Naive thymus-derived CD8-positive, alpha-beta T cell (primary cell): ENCODE measurements at regions not wholly inside any gene's neighbourhood (a gene's known extent, or its start where the extent isn't known, plus 50 kb on each side); places are given as distances from the start of the nearest gene placed in this dataset.
A peak's percentile ranks its signal among the peaks of the same experiment; 100 is the strongest.

Experiments
- ATAC-seq, 2 donors: fragments of 150-1000 bp; cut with Tn5 transposase in 1 of 2; sonication (Bioruptor Pico), chemical (Tn5 transposase) in 1 of 2; 1 replicate in 1 of 2; 2 replicates in 1 of 2; pipeline ENCODE4 v1.10.0; 2021; ENCODE audit warnings: mild to moderate bottlenecking in 2 of 2, moderate library complexity in 2 of 2
- POLR2A ChIA-PET: fragments of 350-600 bp; sonication (Branson Sonifier 250); formaldehyde crosslinking; loops from one replicate; lab custom pipeline; 2021; ENCODE audit warnings: antibody characterized with exemption; lab: Charles Lee
- DNase-seq, 10 donors: peaks; one replicate each; pipeline versions ENCODE4 v3.0.0 to v3.0.0-alpha.2; 2020 to 2022
- H3K27ac Mint-ChIP-seq, 10 donors: one replicate each; pipeline ENCODE4 v1.8.0; 2020 to 2022; ENCODE audit warnings: mild to moderate bottlenecking in 10 of 10, mixed read lengths in 10 of 10, moderate library complexity in 4 of 10, inconsistent platforms in 1 of 10
- H3K27me3 Mint-ChIP-seq, 5 donors: one replicate each; pipeline ENCODE4 v1.8.0; 2021 to 2022; ENCODE audit warnings: mixed read lengths in 5 of 5
- H3K36me3 Mint-ChIP-seq, 3 donors: one replicate each; pipeline ENCODE4 v1.8.0; 2020 to 2022; ENCODE audit warnings: mixed read lengths in 3 of 3, mild to moderate bottlenecking in 2 of 3, inconsistent platforms in 1 of 3
- H3K4me1 Mint-ChIP-seq, 4 donors: one replicate each; pipeline ENCODE4 v1.8.0; 2021 to 2022; ENCODE audit warnings: mixed read lengths in 4 of 4
- H3K4me3 Mint-ChIP-seq, 10 donors: one replicate each; pipeline ENCODE4 v1.8.0; 2020 to 2022; ENCODE audit warnings: mild to moderate bottlenecking in 10 of 10, mixed read lengths in 10 of 10, moderate library complexity in 6 of 10, inconsistent platforms in 1 of 10
- H3K9me3 Mint-ChIP-seq, 9 donors: one replicate each; pipeline ENCODE4 v1.8.0; 2020 to 2022; ENCODE audit warnings: mixed read lengths in 9 of 9, mild to moderate bottlenecking in 3 of 9, inconsistent platforms in 1 of 9, moderate library complexity in 1 of 9

GRCh38 chr15:39321977-39322376, 258.9 kb upstream of the THBS1 start:
- Mint-ChIP-seq H3K4me1 (no peaks in the 10 kb centered on the region), H3K36me3 (peaks cover 0 to 12% (median 0%) of the 10 kb centered on the region in 3 donors), H3K27ac (no peak overlapping the region), H3K4me3 (no peak overlapping the region), H3K9me3 (peaks cover 2 to 24% (median 13%) of the 10 kb centered on the region in 9 donors), H3K27me3 (peaks cover 0 to 17% (median 8%) of the 10 kb centered on the region in 5 donors)
- POLR2A ChIA-PET: no interaction called here
- no peak for DNase-seq
- ATAC-seq: no peak

- peaks cover 2 to 24% (median 13%) of the 10 kb centered on the region in 9 donors for H3K9me3 Mint-ChIP-seq
- peaks cover 3 to 18% (median 12%) of the 10 kb centered on the region in 5 donors for H3K27me3 Mint-ChIP-seq
- H3K4me1 Mint-ChIP-seq: no peaks in the 10 kb centered on the region
- H3K36me3 Mint-ChIP-seq: peaks cover 0 to 12% (median 0%) of the 10 kb centered on the region in 3 donors
- DNase-seq (no peak), ATAC-seq (no peak)
- POLR2A ChIA-PET: no interaction called here
- H3K4me3 Mint-ChIP-seq: no peak overlapping the region
- no peak overlapping the region for H3K27ac Mint-ChIP-seq
Observed at GRCh38 chr15:39323157-39323556, 257.7 kb upstream of the THBS1 start.

- Mint-ChIP-seq H3K4me1 (no peaks in the 10 kb centered on the region), H3K36me3 (peaks cover 0 to 12% (median 0%) of the 10 kb centered on the region in 3 donors), H3K27ac (no peak overlapping the region), H3K27me3 (peaks cover 3 to 18% (median 12%) of the 10 kb centered on the region in 5 donors), H3K9me3 (peaks cover 2 to 24% (median 13%) of the 10 kb centered on the region in 9 donors), H3K4me3 (no peak overlapping the region)
- ATAC-seq (no peak), DNase-seq (no peak)
- POLR2A ChIA-PET: no interaction called here
Observed at GRCh38 chr15:39323706-39324105, 257.2 kb upstream of the THBS1 start.

- no peak for ATAC-seq
- no peak overlapping the region for H3K4me3 Mint-ChIP-seq
- peaks cover 0 to 7% (median 0%) of the 10 kb centered on the region in 9 donors for H3K9me3 Mint-ChIP-seq
- DNase-seq: no peak
- POLR2A ChIA-PET: no interaction called here
- no peak overlapping the region for H3K27ac Mint-ChIP-seq
- peaks cover 3 to 18% (median 15%) of the 10 kb centered on the region in 5 donors for H3K27me3 Mint-ChIP-seq
- H3K4me1 Mint-ChIP-seq: no peaks in the 10 kb centered on the region
- no peaks in the 10 kb centered on the region for H3K36me3 Mint-ChIP-seq
Observed at GRCh38 chr15:39326306-39326975, 254.4 kb upstream of the THBS1 start.

- no peak for DNase-seq
- no peak overlapping the region for H3K4me3 Mint-ChIP-seq
- no peak overlapping the region for H3K27ac Mint-ChIP-seq
- ATAC-seq: no peak
- H3K4me1 Mint-ChIP-seq: no peaks in the 10 kb centered on the region
- no peaks in the 10 kb centered on the region for H3K36me3 Mint-ChIP-seq
- H3K9me3 Mint-ChIP-seq: peaks cover 0 to 2% (median 0%) of the 10 kb centered on the region in 9 donors
- POLR2A ChIA-PET: no interaction called here
- H3K27me3 Mint-ChIP-seq: peaks cover 3 to 18% (median 15%) of the 10 kb centered on the region in 5 donors
Observed at GRCh38 chr15:39327005-39327730, 253.7 kb upstream of the THBS1 start.

- H3K4me3 Mint-ChIP-seq: no peak overlapping the region
- ATAC-seq (no peak), DNase-seq (no peak)
- H3K36me3 Mint-ChIP-seq: no peaks in the 10 kb centered on the region
- H3K27ac Mint-ChIP-seq: no peak overlapping the region
- peaks cover 0 to 18% (median 9%) of the 10 kb centered on the region in 5 donors for H3K27me3 Mint-ChIP-seq
- POLR2A ChIA-PET: no interaction called here
- H3K4me1 Mint-ChIP-seq: no peaks in the 10 kb centered on the region
- H3K9me3 Mint-ChIP-seq: no peaks in the 10 kb centered on the region
Observed at GRCh38 chr15:39330061-39330460, 250.8 kb upstream of the THBS1 start.

- Mint-ChIP-seq H3K27me3 (peaks cover 0 to 6% (median 5%) of the 10 kb centered on the region in 5 donors), H3K27ac (no peak overlapping the region), H3K4me1 (no peaks in the 10 kb centered on the region), H3K4me3 (no peak overlapping the region), H3K36me3 (no peaks in the 10 kb centered on the region), H3K9me3 (no peaks in the 10 kb centered on the region)
- DNase-seq (no peak), ATAC-seq (no peak)
- POLR2A ChIA-PET: no interaction called here
Observed at GRCh38 chr15:39331584-39331983, 249.3 kb upstream of the THBS1 start.

- no peak for ATAC-seq
- Mint-ChIP-seq H3K36me3 (no peaks in the 10 kb centered on the region), H3K27me3 (peaks cover 0 to 6% (median 0%) of the 10 kb centered on the region in 5 donors), H3K9me3 (no peaks in the 10 kb centered on the region), H3K4me1 (no peaks in the 10 kb centered on the region), H3K27ac (no peak overlapping the region), H3K4me3 (no peak overlapping the region)
- POLR2A ChIA-PET: no interaction called here
- no peak for DNase-seq
Observed at GRCh38 chr15:39332846-39333245, 248.0 kb upstream of the THBS1 start.

- no peak for DNase-seq
- no peaks in the 10 kb centered on the region for H3K9me3 Mint-ChIP-seq
- POLR2A ChIA-PET: no interaction called here
Observed at GRCh38 chr15:39333393-39333792, 247.5 kb upstream of the THBS1 start.

GRCh38 chr15:39333896-39334295, 247.0 kb upstream of the THBS1 start:
- H3K36me3 Mint-ChIP-seq: no peaks in the 10 kb centered on the region
- POLR2A ChIA-PET: no interaction called here
- H3K27me3 Mint-ChIP-seq: peaks cover 0 to 7% (median 0%) of the 10 kb centered on the region in 5 donors
- no peak for DNase-seq
- H3K9me3 Mint-ChIP-seq: no peaks in the 10 kb centered on the region
- H3K27ac Mint-ChIP-seq: no peak overlapping the region
- no peak for ATAC-seq
- no peaks in the 10 kb centered on the region for H3K4me1 Mint-ChIP-seq
- H3K4me3 Mint-ChIP-seq: no peak overlapping the region

More at GRCh38 chr15:39333393-39333792, 247.5 kb upstream of the THBS1 start:
- Mint-ChIP-seq H3K36me3 (no peaks in the 10 kb centered on the region), H3K27me3 (peaks cover 0 to 7% (median 0%) of the 10 kb centered on the region in 5 donors), H3K4me1 (no peaks in the 10 kb centered on the region), H3K27ac (no peak overlapping the region), H3K4me3 (no peak overlapping the region)
- ATAC-seq: no peak

GRCh38 chr15:39336926-39337325, 244.0 kb upstream of the THBS1 start:
- peaks cover 0 to 2% (median 0%) of the 10 kb centered on the region in 4 donors for H3K4me1 Mint-ChIP-seq
- peak overlapping the region in 1 of 10 donors; percentile 39 for H3K27ac Mint-ChIP-seq
- H3K27me3 Mint-ChIP-seq: peaks cover 0 to 4% (median 0%) of the 10 kb centered on the region in 5 donors
- H3K9me3 Mint-ChIP-seq: peaks cover 0 to 4% (median 0%) of the 10 kb centered on the region in 9 donors
- ATAC-seq: no peak
- no peak for DNase-seq
- H3K36me3 Mint-ChIP-seq: peaks cover 0 to 4% (median 0%) of the 10 kb centered on the region in 3 donors
- no peak overlapping the region for H3K4me3 Mint-ChIP-seq
- POLR2A ChIA-PET: no interaction called here

- no peak for DNase-seq
- Mint-ChIP-seq H3K27me3 (peaks cover 0 to 4% (median 0%) of the 10 kb centered on the region in 5 donors), H3K4me1 (peaks cover 0 to 2% (median 0%) of the 10 kb centered on the region in 4 donors), H3K4me3 (no peak overlapping the region), H3K27ac (no peak overlapping the region), H3K9me3 (peaks cover 0 to 14% (median 4%) of the 10 kb centered on the region in 9 donors), H3K36me3 (peaks cover 0 to 12% (median 7%) of the 10 kb centered on the region in 3 donors)
- ATAC-seq: no peak
- POLR2A ChIA-PET: no interaction called here
Observed at GRCh38 chr15:39338251-39338650, 242.6 kb upstream of the THBS1 start.
